ENCODE measurements at regions not wholly inside any gene's neighbourhood (a gene's known extent, or its start where the extent isn't known, plus 50 kb on each side); places are given as distances from the start of the nearest gene placed in this dataset.

DNA sequence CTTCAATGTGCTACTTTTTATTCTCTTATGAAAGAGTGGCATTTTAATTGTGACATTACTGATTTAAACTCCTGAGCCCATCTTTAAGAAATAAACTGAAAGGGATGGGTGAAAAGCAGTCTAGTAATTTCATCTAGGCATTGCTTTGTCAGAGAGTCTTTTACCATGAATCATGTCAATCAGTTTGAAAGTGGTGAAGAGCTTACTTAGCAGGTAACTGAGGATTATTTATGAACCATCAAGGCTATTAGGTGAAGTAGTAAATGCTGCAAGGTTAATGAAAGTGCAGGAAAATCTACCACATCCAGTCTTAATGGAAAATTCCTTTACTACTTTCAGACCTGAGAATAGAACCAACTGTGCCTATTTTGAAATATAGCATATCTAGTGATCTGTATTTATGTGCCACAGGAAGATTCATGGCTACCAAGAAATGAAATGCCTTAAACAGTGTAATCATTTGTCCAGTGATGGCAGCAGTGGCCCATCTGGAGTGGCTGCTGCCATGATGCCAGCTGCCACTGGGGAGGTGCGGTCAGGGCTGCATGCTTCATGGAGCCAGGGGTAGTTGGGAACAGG is 368.9 kb downstream of the SLITRK6 start:
- TF ChIP-seq, protein P1, sequence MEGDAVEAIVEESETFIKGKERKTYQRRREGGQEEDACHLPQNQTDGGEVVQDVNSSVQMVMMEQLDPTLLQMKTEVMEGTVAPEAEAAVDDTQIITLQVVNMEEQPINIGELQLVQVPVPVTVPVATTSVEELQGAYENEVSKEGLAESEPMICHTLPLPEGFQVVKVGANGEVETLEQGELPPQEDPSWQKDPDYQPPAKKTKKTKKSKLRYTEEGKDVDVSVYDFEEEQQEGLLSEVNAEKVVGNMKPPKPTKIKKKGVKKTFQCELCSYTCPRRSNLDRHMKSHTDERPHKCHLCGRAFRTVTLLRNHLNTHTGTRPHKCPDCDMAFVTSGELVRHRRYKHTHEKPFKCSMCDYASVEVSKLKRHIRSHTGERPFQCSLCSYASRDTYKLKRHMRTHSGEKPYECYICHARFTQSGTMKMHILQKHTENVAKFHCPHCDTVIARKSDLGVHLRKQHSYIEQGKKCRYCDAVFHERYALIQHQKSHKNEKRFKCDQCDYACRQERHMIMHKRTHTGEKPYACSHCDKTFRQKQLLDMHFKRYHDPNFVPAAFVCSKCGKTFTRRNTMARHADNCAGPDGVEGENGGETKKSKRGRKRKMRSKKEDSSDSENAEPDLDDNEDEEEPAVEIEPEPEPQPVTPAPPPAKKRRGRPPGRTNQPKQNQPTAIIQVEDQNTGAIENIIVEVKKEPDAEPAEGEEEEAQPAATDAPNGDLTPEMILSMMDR (IDR thresholded peaks at IDR 0.05; ENCODE audit: low read depth, low read length), result no peak
- no peak for TF ChIP-seq EZH2phosphoT487 (IDR thresholded peaks at IDR 0.05; ENCODE audit: low read depth)
- no peaks in the 10 kb centered on the region for H3K27me3 ChIP-seq (ENCODE audit: low read depth, low read length)
- H3K4me2 ChIP-seq (ENCODE audit: low read length), result no peak overlapping the region
- no peaks in the 10 kb centered on the region for H4K20me1 ChIP-seq (ENCODE audit: insufficient read depth, low read length)
- H3K27ac ChIP-seq (ENCODE audit: low read length), result no peak overlapping the region
- no peak overlapping the region for H2AFZ ChIP-seq (ENCODE audit: low read depth, low read length)
- no peaks in the 10 kb centered on the region for H3K9me3 ChIP-seq (ENCODE audit: insufficient read depth, low read length)
- no peak overlapping the region for H3K9ac ChIP-seq (ENCODE audit: low read length)
- no peaks in the 10 kb centered on the region for H3K4me1 ChIP-seq (ENCODE audit: low read length)
- H3K36me3 ChIP-seq (replicated peaks; ENCODE audit: low read depth, low read length), result no peaks in the 10 kb centered on the region
- no peak overlapping the region for H3K4me3 ChIP-seq (ENCODE audit: low read length)
- no peaks in the 10 kb centered on the region for H3K79me2 ChIP-seq (ENCODE audit: low read length)

DNA sequence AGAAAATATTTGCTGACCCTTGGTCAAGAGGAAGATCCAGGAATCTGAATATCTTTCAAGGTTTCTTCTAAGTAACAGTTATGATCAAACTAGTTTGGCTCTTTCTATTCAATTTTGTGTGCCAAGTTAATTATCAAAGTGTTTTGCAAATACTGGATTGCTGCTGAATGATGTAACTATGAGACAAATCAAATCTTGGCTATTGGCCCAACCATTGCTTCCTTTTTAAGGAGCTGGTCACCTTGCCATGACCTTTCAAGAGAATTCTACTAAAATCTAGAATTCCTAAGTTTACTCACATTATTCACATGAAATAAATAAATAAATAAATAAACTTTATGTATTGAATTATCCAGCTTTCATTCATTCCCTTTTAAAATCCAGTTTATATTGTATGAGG is 371.8 kb downstream of the SLITRK6 start:
- no peak overlapping the region for H3K9ac ChIP-seq (ENCODE audit: low read length)
- no peaks in the 10 kb centered on the region for H3K27me3 ChIP-seq (ENCODE audit: low read depth, low read length)
- H3K27ac ChIP-seq (ENCODE audit: low read length), result no peak overlapping the region
- no peak overlapping the region for H3K4me2 ChIP-seq (ENCODE audit: low read length)
- no peak overlapping the region for H2AFZ ChIP-seq (ENCODE audit: low read depth, low read length)
- peaks cover 4% of the 10 kb centered on the region; the same call in 1 of the 2 replicates for H3K4me1 ChIP-seq (ENCODE audit: low read length)
- no peaks in the 10 kb centered on the region for H3K36me3 ChIP-seq (replicated peaks; ENCODE audit: low read depth, low read length)
- TF ChIP-seq, protein P1 (IDR thresholded peaks at IDR 0.05; ENCODE audit: low read depth, low read length), result no peak
- no peak for TF ChIP-seq EZH2phosphoT487 (IDR thresholded peaks at IDR 0.05; ENCODE audit: low read depth)
- H3K4me3 ChIP-seq (ENCODE audit: low read length), result no peak overlapping the region
- H3K79me2 ChIP-seq (ENCODE audit: low read length), result no peaks in the 10 kb centered on the region
- H4K20me1 ChIP-seq (ENCODE audit: insufficient read depth, low read length), result no peaks in the 10 kb centered on the region
- H3K9me3 ChIP-seq (ENCODE audit: insufficient read depth, low read length), result no peaks in the 10 kb centered on the region

GRCh38 chr13:85420136-85420535 is 379.1 kb downstream of the SLITRK6 start:
- Histone ChIP-seq H3K4me3 (ENCODE audit: low read length) (no peak overlapping the region), H4K20me1 (ENCODE audit: insufficient read depth, low read length) (no peaks in the 10 kb centered on the region), H3K9me3 (ENCODE audit: insufficient read depth, low read length) (no peaks in the 10 kb centered on the region), H3K27ac (ENCODE audit: low read length) (no peak overlapping the region), H3K4me2 (ENCODE audit: low read length) (no peak overlapping the region), H3K4me1 (ENCODE audit: low read length) (peaks cover 12% of the 10 kb centered on the region), H3K36me3 (replicated peaks; ENCODE audit: low read depth, low read length) (no peaks in the 10 kb centered on the region), H3K79me2 (ENCODE audit: low read length) (no peaks in the 10 kb centered on the region), H3K27me3 (ENCODE audit: low read depth, low read length) (no peaks in the 10 kb centered on the region), H3K9ac (ENCODE audit: low read length) (no peak overlapping the region), H2AFZ (ENCODE audit: low read depth, low read length) (no peak overlapping the region)
- TF ChIP-seq EZH2phosphoT487 (IDR thresholded peaks at IDR 0.05; ENCODE audit: low read depth), result no peak
- TF ChIP-seq, protein P1 (IDR thresholded peaks at IDR 0.05; ENCODE audit: low read depth, low read length), result no peak

GRCh38 chr13:85419611-85420010 is 379.6 kb downstream of the SLITRK6 start:
- peaks cover 17% of the 10 kb centered on the region for H3K4me1 ChIP-seq (ENCODE audit: low read length)

More at GRCh38 chr13:85419611-85420010, 379.6 kb downstream of the SLITRK6 start:
- Histone ChIP-seq H3K36me3 (replicated peaks; ENCODE audit: low read depth, low read length) (no peaks in the 10 kb centered on the region), H4K20me1 (ENCODE audit: insufficient read depth, low read length) (no peaks in the 10 kb centered on the region), H3K4me2 (ENCODE audit: low read length) (no peak overlapping the region), H3K9ac (ENCODE audit: low read length) (no peak overlapping the region), H3K27me3 (ENCODE audit: low read depth, low read length) (no peaks in the 10 kb centered on the region), H3K9me3 (ENCODE audit: insufficient read depth, low read length) (no peaks in the 10 kb centered on the region), H3K79me2 (ENCODE audit: low read length) (no peaks in the 10 kb centered on the region), H3K27ac (ENCODE audit: low read length) (no peak overlapping the region), H3K4me3 (ENCODE audit: low read length) (no peak overlapping the region), H2AFZ (ENCODE audit: low read depth, low read length) (no peak overlapping the region)
- TF ChIP-seq, protein P1 (IDR thresholded peaks at IDR 0.05; ENCODE audit: low read depth, low read length), result no peak
